ENCODE measurements at regions not wholly inside any gene's neighbourhood (a gene's known extent, or its start where the extent isn't known, plus 50 kb on each side); places are given as distances from the start of the nearest gene placed in this dataset.

- TF ChIP-seq POLR2A (IDR thresholded peaks at IDR 0.05): no peak
- TF ChIP-seq, protein P1, sequence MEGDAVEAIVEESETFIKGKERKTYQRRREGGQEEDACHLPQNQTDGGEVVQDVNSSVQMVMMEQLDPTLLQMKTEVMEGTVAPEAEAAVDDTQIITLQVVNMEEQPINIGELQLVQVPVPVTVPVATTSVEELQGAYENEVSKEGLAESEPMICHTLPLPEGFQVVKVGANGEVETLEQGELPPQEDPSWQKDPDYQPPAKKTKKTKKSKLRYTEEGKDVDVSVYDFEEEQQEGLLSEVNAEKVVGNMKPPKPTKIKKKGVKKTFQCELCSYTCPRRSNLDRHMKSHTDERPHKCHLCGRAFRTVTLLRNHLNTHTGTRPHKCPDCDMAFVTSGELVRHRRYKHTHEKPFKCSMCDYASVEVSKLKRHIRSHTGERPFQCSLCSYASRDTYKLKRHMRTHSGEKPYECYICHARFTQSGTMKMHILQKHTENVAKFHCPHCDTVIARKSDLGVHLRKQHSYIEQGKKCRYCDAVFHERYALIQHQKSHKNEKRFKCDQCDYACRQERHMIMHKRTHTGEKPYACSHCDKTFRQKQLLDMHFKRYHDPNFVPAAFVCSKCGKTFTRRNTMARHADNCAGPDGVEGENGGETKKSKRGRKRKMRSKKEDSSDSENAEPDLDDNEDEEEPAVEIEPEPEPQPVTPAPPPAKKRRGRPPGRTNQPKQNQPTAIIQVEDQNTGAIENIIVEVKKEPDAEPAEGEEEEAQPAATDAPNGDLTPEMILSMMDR (IDR thresholded peaks at IDR 0.05): no peak
- TF ChIP-seq POLR2AphosphoS5 (IDR thresholded peaks at IDR 0.05): no peak
- TF ChIP-seq EP300 (IDR thresholded peaks at IDR 0.05): no peak
These were observed 112.8 kb upstream of the ELL2 start for GRCh38 chr5:96074460-96074859.
